DMS153 treated with DMSO at 0.1 percent for 48 hours (cell line): ENCODE measurements at regions not wholly inside any gene's neighbourhood (a gene's known extent, or its start where the extent isn't known, plus 50 kb on each side); places are given as distances from the start of the nearest gene placed in this dataset.

Source experiments
- DNase-seq: peaks from one replicate; lab custom pipeline; 2025; ENCODE audit not compliant: unreplicated experiment; lab: John Stamatoyannopoulos, UW

DNA sequence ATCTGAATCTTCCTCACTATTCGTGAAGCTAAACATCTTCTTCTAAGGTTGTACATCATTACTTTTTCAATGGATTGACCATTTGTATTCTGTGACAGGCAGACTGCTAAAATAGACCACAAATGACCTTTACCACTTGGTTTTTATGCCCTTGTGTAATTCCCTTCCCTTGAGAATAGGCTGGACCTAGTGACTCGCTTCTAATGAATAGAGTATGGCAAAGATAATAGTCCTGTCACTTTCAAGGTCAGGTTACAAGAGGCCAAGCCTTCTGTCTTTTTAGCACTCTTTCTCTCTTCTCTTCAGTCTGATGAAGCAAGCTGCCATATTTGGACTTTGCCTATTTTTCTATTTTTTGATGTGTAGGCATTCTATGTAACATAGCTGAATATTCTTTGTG is 492.9 kb downstream of the SOX6 start:
- DNase-seq, result no peak

DNA sequence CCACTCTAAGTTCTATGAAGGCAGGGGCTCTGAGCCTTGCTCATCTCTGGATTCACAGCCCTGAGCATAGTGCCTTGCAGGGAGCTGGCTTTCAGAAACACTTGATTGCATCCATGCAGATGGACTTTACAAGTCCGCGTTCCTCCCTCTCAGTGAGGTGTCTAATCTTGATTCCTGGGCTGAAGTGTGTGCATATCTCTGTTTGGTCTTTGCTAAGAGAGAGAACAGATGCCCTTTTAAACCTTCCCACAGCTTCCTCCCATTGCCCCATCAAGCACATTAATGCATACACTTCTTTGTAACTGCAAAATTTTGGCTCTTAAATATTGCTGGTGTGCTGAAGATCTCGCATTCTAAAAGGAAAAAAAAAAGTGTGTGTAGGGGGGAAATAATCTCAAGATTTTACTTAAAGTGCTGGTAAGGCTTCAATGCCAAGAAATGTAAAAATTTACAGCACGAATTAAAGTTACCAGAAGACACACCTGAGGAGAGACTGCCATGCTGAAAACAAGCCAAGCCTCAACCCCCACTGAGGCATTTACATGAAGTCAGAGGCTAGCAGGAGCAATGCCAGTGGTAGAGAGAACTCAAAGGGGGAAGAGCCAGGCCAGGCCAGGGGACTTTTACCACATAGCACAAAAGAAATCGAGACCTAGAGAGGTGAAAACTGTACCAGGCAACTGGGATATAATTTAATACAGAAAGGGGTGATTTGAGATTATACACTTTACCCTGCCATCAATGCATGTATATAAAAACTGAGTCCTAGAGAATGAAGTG is 492.1 kb downstream of the SOX6 start:
- no peak for DNase-seq

DNA sequence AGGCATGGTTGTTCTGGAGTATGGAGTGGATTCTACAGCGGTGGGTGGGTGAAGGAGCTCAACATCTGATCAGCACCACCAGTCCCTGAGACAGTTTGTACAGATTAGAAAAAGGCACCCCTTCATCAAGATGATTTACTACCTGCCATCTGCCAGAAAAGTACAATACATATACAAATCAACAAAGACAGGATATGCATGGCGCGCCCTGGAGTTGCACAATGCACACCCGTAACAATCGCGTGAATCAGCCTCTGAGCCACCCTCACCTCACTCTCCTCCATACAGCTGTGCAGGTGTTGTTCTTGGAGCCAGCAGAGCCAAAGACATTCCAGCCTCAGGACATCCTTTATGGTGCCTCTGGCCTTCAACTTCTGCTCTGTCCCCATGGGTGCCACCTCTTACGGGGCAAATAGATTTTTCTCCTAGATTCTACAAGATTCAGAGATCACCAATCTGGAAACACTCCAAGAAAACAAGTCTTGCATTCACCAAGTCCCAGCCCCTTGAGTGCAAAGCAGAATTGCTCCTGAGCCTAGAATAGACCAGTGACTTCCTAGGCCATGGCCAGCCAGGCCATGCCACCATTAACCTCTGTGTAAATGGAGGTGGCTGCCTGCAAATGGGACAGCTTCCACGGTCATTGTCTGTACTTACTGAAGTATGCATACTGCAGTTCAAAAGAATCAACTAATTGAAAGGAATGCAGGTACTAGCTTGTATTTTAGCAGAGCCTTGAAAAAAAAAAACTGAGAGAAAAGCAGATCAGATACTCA is 490.9 kb downstream of the SOX6 start:
- no peak for DNase-seq

DNA sequence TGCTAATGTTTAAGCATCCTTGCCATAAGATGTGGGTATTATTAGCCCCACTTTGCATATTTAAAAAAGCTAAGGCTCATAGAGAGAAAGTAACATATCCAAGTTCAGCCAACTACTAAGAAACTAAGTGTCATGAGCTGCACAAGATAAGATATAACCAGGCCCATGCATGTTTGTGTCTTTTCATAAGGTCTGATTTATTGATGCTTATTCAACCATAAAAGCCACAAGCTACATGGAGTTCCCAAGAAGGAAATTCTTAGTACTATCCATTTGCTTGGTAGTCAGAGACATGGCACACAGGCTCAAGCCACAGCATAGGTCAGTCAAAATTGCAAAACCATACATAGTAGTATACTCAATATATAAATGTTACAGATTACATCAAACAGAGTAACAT is 488.5 kb downstream of the SOX6 start:
- DNase-seq, result no peak

DNA sequence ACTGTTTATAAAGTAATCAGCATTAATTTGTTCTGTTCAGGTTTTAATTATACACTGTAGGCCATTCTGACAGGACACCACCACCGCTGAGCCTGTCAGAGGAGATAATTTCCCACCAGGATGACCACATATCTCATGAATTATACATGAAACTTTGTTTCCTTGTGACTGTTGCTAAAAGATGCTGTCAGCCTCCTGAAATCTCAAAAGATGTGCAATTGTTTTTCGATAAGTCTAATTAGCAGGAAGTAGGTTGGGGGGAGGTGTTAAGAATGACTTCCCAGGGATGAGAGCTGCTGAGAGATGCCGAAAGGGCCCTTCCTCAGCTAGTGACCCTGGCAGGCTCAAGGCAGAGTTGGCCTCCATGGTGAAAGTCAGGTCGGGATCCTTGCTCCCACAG is 485.4 kb downstream of the SOX6 start:
- DNase-seq, result no peak

DNA sequence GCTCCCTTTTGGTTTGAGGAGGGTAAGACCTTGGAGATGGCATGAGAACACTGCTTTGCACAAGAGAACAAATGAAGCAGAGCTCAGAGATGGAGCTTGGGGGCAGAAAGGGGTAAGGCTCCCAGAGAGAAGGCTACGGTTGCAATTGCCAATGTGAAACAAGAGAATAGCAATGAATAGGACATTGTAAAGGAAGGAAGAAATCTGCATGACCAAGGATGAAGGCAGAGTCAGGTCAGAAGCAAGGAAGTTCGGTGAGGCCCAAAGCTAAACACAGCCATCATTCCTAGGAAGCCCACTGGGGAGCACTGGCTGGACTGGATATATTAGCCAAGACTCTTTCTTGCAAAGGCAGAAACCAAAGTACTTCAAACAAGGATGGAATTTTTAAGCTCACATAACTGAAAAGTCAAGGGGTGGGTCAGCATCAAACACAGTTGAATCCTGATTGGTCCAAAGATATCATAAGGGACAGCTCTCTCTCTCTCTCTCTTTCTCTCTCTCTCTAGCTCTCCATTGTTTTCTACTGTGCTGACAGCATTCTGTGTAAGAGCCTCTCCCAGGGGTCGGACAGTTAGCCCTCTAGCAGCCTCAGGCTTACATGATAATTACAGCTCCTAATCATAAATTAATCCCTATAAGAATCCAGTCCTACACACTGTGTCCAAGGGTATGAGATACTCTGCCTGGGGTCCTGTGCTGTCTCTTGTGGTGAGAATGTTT is 484.3 kb downstream of the SOX6 start:
- no peak for DNase-seq

DNA sequence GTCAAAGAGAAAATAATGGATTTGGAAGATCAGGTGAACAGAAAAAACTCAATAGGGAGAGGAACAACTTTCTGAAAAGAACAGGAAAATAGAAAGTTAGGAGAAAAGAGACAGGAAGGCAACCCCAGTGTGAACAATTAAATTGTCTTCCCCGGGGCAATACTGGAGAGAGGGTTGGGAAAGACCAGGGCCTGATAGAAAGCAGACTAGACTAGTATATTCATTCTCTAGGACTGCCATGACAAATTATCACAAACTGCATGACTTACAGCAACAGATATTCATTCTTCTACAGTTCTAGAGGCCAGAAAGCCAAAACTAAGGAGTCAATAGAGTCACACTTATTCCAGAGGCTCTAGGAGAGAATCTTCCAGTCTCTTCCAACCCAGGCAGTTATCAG is 482.8 kb downstream of the SOX6 start:
- no peak for DNase-seq

DNA sequence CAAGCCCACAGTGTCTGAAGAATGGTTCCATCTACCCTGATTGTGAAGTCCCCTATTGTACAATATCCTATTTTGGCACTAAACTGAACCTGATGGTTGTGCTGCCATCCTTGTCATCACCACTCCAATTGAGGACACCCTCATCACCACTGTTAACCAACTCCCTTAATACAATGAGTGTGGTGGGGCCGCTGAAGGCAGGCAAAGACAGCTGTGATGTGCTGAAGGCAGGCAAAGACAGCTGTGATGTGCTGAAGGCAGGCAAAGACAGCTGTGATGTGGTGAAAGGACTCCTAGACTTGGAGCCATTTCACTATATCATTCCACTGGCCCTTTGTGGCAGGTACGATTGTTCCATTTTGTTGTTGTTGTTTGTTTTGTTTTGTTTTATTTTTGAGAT is 481.6 kb downstream of the SOX6 start:
- DNase-seq, result no peak

DNA sequence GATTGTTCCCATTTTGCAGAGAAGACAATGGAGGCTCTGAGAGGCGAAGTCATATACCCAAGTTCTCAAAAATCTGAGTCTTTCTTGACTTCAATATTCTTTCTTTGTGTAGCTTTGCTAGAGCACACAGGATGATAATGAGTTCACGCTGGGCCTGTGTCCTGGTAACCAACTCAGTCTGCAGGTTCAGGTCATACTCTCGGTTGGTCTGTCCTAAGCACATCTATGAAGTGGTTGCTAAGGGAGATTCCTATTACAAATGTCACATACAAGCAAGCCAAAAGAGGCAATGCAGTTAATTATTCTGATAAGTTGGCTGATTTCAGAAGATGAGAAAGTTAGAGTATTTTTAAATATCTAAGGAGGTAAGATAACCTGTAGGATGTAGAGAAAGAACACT is 481.0 kb downstream of the SOX6 start:
- DNase-seq, result no peak

DNA sequence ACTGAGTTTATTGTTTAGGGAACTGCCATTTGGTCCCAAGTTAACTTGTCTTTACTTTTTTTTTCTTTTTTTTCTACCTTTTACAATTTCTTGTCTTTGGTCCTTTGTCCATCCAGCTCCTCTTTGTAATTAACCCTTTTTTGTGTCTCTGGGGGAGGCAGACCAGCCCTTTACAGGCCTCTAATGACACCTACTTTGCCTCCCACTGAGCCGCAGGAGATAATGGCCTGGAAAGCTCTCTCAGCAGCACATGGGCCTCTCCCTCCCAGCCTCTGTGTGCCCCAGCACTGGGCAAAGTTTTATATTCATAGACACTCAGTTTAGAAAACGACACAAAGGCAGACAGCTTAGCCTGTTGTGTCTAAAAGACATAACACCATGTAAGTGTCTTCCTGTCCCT is 480.4 kb downstream of the SOX6 start:
- no peak for DNase-seq

DNA sequence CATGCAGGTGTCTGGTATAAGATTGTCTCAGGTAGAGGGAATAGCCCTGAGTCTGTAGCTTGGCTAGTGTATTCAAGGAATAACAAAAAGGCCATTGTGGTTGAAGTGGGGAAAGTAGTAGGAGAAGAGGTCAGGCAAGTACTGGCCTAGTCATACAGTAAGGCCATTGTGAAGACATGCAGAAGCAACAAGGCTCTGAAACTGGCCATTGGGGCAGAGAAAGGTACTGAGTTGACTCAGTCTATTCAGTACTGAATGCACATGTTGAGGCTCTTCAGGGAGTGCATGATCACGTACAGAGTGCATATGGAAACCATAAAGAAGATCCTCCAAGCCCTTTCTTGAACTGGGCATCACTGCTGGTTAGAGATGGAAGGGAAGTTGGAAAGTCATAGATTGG is 477.6 kb downstream of the SOX6 start:
- no peak for DNase-seq

DNA sequence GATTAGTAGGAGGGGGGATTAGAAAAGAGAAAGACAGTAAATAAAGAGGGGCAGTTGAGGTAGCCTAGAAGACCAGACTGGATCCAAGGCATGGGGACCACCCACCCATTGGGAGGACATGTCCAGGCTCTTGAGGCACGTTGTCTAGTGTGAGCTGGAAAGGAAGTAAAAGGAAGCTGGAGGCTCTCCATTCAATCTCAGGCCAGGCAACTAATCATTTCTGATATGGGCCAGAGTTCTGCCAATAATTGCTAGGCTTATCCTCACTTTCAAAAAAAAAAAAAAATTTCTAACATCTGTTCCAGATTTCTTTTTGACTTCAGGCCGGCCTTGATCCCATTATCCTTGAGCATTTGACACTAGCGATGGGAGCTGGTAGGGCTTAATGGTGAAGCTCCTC is 476.1 kb downstream of the SOX6 start:
- DNase-seq, result no peak

DNA sequence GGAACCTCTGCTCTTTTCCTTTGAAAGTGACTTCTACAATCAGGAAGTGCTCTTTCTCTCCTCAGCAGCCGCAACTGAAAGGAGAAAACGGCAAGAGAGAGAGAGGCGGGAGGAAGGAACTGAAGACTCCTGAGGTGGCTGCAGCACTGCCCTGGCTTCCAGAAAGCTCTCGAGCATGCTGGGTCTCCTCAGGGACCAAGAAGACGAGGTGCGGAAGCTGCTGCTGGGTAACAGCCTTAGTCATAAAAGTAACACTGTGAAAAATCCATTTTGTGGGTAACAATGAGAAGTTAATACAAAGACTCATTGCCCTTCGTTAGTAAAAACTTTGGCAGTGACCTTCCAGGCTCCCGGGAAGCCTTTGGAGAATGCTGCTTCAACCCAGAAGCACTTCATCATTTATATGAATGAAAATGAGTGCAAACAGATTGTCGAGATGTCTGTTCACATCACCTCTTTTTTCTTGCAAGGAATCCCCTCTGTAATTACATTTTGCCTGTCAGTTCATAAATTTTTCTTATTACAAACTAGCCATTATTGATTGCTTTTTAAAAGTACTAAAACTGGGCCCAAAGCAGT is 473.4 kb downstream of the SOX6 start:
- no peak for DNase-seq

DNA sequence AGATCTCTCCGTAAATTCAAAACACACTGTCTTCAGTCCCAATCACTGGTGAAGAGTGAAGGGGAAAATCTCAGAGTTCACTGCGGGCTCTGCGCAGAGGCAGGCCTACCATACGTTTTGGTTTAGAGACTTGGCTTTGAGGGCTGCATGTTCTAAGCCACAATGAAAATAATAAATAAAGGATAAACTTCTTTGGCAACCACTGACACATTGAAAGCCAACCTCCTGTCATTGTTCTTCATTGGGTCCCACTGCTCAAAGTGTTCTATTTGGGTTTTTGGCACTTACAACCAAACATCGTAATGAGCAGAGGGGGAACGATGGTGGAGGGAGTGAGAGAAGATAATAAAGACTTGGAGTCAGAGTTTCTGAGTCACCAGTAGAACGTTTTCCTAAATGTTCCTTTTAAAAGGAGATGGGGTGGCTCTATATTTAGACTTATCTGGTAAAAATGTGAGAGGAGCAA is 472.9 kb downstream of the SOX6 start:
- no peak for DNase-seq

DNA sequence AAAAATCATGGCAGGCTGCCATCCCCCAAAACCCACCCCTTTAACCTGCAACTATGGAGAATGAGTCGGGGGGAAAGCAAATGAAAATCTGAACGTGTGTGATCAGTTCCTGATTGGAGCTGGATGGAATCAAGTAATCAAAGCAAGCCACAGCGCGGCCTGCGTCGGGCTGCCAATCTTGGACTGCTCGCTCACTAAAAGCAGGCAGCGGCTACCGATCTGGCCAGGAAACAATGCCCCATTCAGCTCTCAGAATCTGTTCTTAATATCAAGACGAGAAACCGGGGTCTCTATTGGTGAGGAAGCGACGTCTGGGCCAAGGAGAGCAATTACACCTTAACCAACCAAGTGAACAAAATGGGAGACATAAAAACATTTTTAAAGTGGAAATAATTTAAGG is 472.2 kb downstream of the SOX6 start:
- DNase-seq, result no peak

DNA sequence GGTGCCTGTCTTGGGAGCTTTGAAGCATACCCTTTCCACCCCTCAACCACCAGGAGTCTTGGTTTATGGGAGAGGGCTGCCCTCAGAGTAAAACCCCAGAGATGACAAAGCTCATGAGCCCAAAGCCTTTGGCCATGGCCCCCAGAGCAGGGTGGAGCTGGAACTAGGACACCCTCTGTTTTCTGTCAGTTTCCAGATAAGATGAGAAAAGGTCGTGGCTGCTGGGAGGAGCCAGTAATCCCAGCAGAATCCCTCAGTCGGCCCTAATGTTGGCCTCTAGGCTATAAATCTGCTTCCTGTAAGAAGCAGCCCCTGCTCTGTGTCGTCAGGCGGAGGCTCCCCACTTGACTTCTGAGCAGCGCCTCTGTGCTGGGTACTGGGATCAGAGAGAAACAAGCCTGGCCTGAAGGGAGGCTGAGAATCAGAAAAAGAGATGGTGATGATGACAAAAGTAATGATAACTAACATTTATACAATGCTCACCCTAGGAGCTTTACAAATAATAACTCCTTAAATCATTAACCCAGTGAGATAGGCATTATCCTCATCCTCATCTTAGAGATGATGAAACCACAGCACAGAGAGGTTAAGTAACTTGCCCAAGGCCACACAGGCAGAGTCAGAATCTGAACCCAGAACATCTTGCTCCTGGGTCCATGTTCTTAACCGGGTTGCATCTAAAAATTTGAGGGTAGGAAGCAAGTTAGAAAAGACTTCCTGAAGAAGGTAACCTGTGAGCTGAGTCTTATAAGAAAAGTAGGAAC is 471.4 kb downstream of the SOX6 start:
- no peak for DNase-seq

DNA sequence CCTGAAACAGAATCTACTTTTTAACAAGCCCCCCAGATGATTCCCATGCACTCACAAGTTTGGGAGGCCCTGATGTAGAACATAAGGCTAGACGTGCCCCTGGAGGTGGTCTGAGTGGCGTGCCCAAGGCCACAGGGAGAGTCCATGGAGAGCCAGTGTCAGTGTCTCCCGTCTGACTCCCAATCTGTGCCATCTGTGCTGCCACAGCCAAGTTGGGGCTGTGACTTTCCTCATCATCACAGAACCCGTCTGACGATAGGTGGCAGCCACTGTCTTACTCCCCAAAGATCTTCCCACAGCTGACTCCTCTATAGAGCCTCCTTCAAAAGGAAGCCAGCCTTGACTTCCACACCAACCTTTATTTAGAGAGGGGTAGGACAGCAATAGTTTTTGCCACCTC is 470.5 kb downstream of the SOX6 start:
- DNase-seq, result no peak

DNA sequence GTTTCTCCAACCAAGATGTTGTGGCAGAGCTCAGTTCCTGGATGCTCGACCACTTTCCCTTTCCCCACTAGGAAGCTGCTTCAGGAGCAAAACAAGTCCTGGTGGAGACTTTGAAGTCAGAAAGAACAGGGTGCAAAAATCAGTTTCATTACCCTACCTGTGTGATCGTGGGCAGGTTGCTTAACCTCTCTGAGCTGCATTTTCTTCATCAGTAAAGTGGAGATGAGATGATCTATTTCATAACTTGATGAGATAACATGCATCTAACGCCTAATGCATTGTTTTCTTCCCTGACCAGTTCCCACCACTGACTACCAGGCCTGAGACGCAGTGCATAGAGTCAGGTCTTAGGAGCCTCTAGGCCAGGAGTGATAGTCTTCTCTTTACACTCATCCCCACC is 470.0 kb downstream of the SOX6 start:
- DNase-seq, result no peak

DNA sequence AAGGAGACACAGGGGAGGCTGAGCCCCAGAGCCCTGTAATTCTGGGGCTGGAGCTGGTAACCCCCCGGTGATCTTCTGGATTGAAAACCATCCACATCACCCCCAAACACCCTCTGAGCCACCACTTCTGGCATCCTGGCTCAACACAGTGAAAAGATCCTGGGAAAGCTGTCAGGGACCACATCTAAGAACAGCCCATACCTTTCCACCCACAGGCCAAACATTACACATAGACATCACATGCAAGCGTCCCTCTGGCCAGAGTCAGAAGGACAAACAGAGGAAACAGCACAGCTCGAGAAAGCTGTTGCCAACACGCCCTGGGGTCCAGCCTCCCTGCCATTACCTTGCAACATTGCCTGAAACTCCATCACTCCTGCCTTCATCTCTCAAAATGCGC is 469.5 kb downstream of the SOX6 start:
- DNase-seq, result no peak

DNA sequence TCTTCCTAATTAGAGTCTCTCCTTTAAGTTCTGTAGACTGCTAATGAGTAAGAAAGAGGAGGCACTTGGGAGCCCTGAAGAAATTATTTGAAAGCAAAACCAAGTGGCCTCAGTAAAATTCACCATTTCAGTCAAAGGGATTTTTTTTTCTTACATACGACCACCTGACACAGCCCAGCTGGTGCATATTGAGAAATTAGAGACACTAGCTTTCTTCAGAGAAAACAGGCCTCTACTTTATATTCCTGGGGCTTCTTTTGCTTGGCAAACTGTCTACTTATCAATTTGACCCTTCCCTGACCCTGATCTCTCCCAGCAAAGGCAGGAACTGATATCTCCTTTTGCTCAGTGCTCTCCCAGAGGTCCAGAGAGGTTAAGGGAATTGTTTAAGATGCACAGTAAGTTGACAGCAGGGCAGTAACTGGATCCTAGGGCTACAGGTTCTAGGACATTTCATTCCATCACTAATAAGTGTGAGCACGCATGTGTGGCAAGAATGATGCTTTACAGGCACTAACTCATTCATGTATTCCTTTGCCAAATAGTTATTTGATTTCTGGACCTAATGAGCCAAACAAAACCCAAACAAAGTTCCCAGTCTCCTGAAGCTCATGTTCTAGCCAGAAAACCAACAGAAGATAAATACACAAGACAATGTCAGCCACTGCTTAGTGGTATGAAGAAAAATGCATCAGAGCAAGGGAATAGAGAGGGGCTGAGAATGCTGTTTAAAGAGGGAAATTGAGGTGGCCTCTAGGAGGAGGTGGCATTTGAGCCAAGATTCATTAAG is 467.6 kb downstream of the SOX6 start:
- DNase-seq, result no peak
